Endodermal cell (in vitro differentiated cells): ENCODE measurements at regions not wholly inside any gene's neighbourhood (a gene's known extent, or its start where the extent isn't known, plus 50 kb on each side); places are given as distances from the start of the nearest gene placed in this dataset.
A peak's percentile ranks its signal among the peaks of the same experiment; 100 is the strongest.

Experiments
- DNase-seq: peaks from one replicate; pipeline ENCODE4 v3.0.0-alpha.2; 2017
- H3K27ac ChIP-seq: 2 replicates; pipeline ENCODE4 v1.5.1; 2013; ENCODE audit warnings: mild to moderate bottlenecking, low read depth, low read length, moderate library complexity
- H3K27me3 ChIP-seq: 2 replicates; pipeline ENCODE4 v1.6.1; 2013; ENCODE audit warnings: mild to moderate bottlenecking, low read length, moderate library complexity; ENCODE audit not compliant: insufficient read depth, control insufficient read depth, poor library complexity, severe bottlenecking
- H3K36me3 ChIP-seq: 2 replicates; pipeline ENCODE4 v1.7.0; 2013; ENCODE audit warnings: mild to moderate bottlenecking, low read length, moderate library complexity; ENCODE audit not compliant: control insufficient read depth, insufficient read depth
- H3K4me1 ChIP-seq: one replicate; pipeline ENCODE4 v1.7.0; 2013; ENCODE audit warnings: low read length; ENCODE audit not compliant: control insufficient read depth, insufficient read depth
- H3K4me3 ChIP-seq: 2 replicates; pipeline ENCODE4 v1.5.1; 2013; ENCODE audit warnings: mild to moderate bottlenecking, low read length, moderate library complexity
- H3K9ac ChIP-seq: 2 replicates; pipeline ENCODE4 v1.6.1; 2013; ENCODE audit warnings: mild to moderate bottlenecking, low read length, moderate library complexity; ENCODE audit not compliant: poor library complexity, severe bottlenecking; ENCODE audit errors: extremely low read depth
- H3K9me3 ChIP-seq: 2 replicates; pipeline ENCODE4 v1.6.1; 2013; ENCODE audit warnings: mild to moderate bottlenecking, low read length, moderate library complexity; ENCODE audit not compliant: control insufficient read depth
- H3K27ac Mint-ChIP-seq: 2 replicates; pipeline ENCODE4 v1.8.0; 2020; ENCODE audit warnings: mixed read lengths
- H3K27me3 Mint-ChIP-seq: 2 replicates; pipeline ENCODE4 v1.8.0; 2021; ENCODE audit warnings: mild to moderate bottlenecking, mixed read lengths; ENCODE audit not compliant: insufficient read depth
- H3K36me3 Mint-ChIP-seq: 2 replicates; pipeline ENCODE4 v1.8.0; 2020; ENCODE audit warnings: low read depth, mixed read lengths
- H3K4me1 Mint-ChIP-seq: 2 replicates; pipeline ENCODE4 v1.8.0; 2020; ENCODE audit warnings: mixed read lengths
- H3K4me3 Mint-ChIP-seq: 2 replicates; pipeline ENCODE4 v1.8.0; 2020; ENCODE audit warnings: mild to moderate bottlenecking, moderate library complexity, mixed read lengths
- H3K9me3 Mint-ChIP-seq: 2 replicates; pipeline ENCODE4 v1.8.0; 2020; ENCODE audit warnings: mild to moderate bottlenecking, mixed read lengths
- CTCF ChIP-seq: fragments of 200-600 bp; sonication (generic); conservative IDR thresholded peaks from 2 replicates; pipeline ENCODE4 v1.5.0; 2021; ENCODE audit warnings: antibody characterized with exemption, mild to moderate bottlenecking
- WGBS, 2 experiments: methylation state at CpG; one replicate each; pipeline versions ENCODE4 v1.1.5 to v1.1.7; 2013; ENCODE audit warnings: missing lambda C conversion rate in 2 of 2, mixed read lengths in 1 of 2; ENCODE audit not compliant: insufficient coverage in 1 of 2, insufficient read length in 1 of 2; 5-methylcytosine and 5-hydroxymethylcytosine counted together

GRCh38 chr10:60627778-60628748 is 150.2 kb upstream of the CDK1 start:
- H3K36me3 ChIP-seq: no peaks in the 10 kb centered on the region
- Mint-ChIP-seq H3K9me3 (no peaks in the 10 kb centered on the region), H3K4me1 (peaks cover 27% of the 10 kb centered on the region), H3K4me3 (no peak overlapping the region), H3K36me3 (no peaks in the 10 kb centered on the region), H3K27me3 (no peaks in the 10 kb centered on the region), H3K27ac (no peak overlapping the region)
- no peaks in the 10 kb centered on the region for H3K9me3 ChIP-seq
- H3K9ac ChIP-seq: no peak overlapping the region
- H3K27ac ChIP-seq: no peak overlapping the region
- TF ChIP-seq CTCF: no peak
- H3K4me3 ChIP-seq: no peak overlapping the region
- no peaks in the 10 kb centered on the region for H3K27me3 ChIP-seq
- no peak for DNase-seq
- WGBS, 2 experiments: 90 to 95% methylated on average over 6 of the region's 6 CpGs
- peaks cover 2% of the 10 kb centered on the region for H3K4me1 ChIP-seq

GRCh38 chr10:60626037-60626436 is 152.2 kb upstream of the CDK1 start:
- WGBS, 2 experiments: 100% methylated on average over 1 of the region's 1 CpG
- no peak overlapping the region for H3K27ac Mint-ChIP-seq

GRCh38 chr10:60623627-60624026 is 154.7 kb upstream of the CDK1 start:
- Histone ChIP-seq H3K36me3 (no peaks in the 10 kb centered on the region), H3K4me3 (peak overlapping the region; percentile 17), H3K9me3 (no peaks in the 10 kb centered on the region), H3K27ac (no peak overlapping the region), H3K4me1 (peaks cover 9% of the 10 kb centered on the region), H3K27me3 (no peaks in the 10 kb centered on the region), H3K9ac (no peak overlapping the region)
- no peaks in the 10 kb centered on the region for H3K9me3 Mint-ChIP-seq
- H3K27ac Mint-ChIP-seq: no peak overlapping the region
- no peak overlapping the region for H3K4me3 Mint-ChIP-seq
- no peak for TF ChIP-seq CTCF
- WGBS, 2 experiments: 72% methylated on average over 1 of the region's 1 CpG; no CpG with 5 or more reads in 1 of the 2 experiments
- no peaks in the 10 kb centered on the region for H3K36me3 Mint-ChIP-seq
- peaks cover 36% of the 10 kb centered on the region for H3K4me1 Mint-ChIP-seq
- no peak for DNase-seq
- H3K27me3 Mint-ChIP-seq: no peaks in the 10 kb centered on the region

More at GRCh38 chr10:60626037-60626436, 152.2 kb upstream of the CDK1 start:
- Mint-ChIP-seq H3K9me3 (no peaks in the 10 kb centered on the region), H3K36me3 (no peaks in the 10 kb centered on the region), H3K27me3 (no peaks in the 10 kb centered on the region), H3K4me1 (peaks cover 40% of the 10 kb centered on the region), H3K4me3 (no peak overlapping the region)
- DNase-seq: no peak
- no peak for TF ChIP-seq CTCF
- no peaks in the 10 kb centered on the region for H3K9me3 ChIP-seq
- no peaks in the 10 kb centered on the region for H3K27me3 ChIP-seq
- peaks cover 9% of the 10 kb centered on the region for H3K4me1 ChIP-seq
- H3K9ac ChIP-seq: no peak overlapping the region
- H3K27ac ChIP-seq: no peak overlapping the region
- H3K4me3 ChIP-seq: no peak overlapping the region
- H3K36me3 ChIP-seq: no peaks in the 10 kb centered on the region
